BJ (cell line): ENCODE measurements at regions not wholly inside any gene's neighbourhood (a gene's known extent, or its start where the extent isn't known, plus 50 kb on each side); places are given as distances from the start of the nearest gene placed in this dataset.
A peak's percentile ranks its signal among the peaks of the same experiment; 100 is the strongest.

Source experiments
- CTCF ChIA-PET: fragments of 350-600 bp; formaldehyde crosslinking; extraction: SDS; loops from one replicate; lab custom pipeline; 2021; ENCODE audit warnings: antibody characterized with exemption, inconsistent platforms; lab: Yijun Ruan, JAX
- POLR2A ChIA-PET: fragments of 300-600 bp; sonication (Branson Sonifier 250); formaldehyde crosslinking; extraction: SDS; loops from one replicate; lab custom pipeline; 2021; ENCODE audit warnings: antibody characterized with exemption; lab: Charles Lee
- DNase-seq: peaks from one replicate; pipeline ENCODE4 v3.0.0-alpha.2; 2011; ENCODE audit warnings: low read depth
- H3K27me3 ChIP-seq: 2 replicates; pipeline ENCODE4 v1.6.0; 2011; ENCODE audit warnings: low read length; ENCODE audit not compliant: control insufficient read depth, insufficient read depth
- H3K36me3 ChIP-seq: 2 replicates; pipeline ENCODE4 v1.5.1; 2011; ENCODE audit warnings: low read length; ENCODE audit not compliant: control insufficient read depth, insufficient read depth
- H3K4me3 ChIP-seq: 2 replicates; pipeline ENCODE4 v1.5.1; 2011; ENCODE audit warnings: low read depth, mild to moderate bottlenecking, control low read depth, low read length
- TF ChIP-seq, protein P1 (sequence below): IDR thresholded peaks from 2 replicates; pipeline ENCODE4 v1.5.1; 2011; ENCODE audit warnings: low read depth, mild to moderate bottlenecking, control low read depth, inconsistent platforms, low read length, moderate library complexity; ENCODE audit not compliant: insufficient read depth

DNA sequence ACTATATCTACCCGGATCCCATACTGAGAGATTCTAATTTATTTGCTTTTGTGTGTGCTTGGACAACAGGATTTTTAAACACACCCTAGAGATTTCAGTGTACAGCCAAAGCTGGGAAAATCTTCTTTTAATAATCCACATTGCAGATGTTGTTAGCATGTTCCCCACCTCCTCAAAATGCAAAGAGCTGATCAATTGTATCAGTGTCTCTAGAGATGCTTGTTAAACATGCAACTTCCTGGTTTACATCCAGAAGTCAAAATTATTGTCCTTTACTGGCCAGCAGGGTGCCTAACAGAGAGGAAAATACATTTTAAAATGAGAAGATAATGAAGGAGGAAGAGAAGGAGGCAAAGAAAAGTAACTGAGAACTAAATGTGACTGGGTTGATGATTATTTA lies 793.3 kb downstream of the SEMA5A start:
- no peak for DNase-seq
- ChIA-PET CTCF (interaction anchor here (0.7 kb wide), 1 partner anchor 90 kb away, joined by 3 read pairs; no protein-coding TSS in a partner anchor), POLR2A (no interaction called here)
- Histone ChIP-seq H3K27me3 (no peaks in the 10 kb centered on the region), H3K4me3 (no peak overlapping the region), H3K36me3 (no peaks in the 10 kb centered on the region)
- TF ChIP-seq, protein P1, sequence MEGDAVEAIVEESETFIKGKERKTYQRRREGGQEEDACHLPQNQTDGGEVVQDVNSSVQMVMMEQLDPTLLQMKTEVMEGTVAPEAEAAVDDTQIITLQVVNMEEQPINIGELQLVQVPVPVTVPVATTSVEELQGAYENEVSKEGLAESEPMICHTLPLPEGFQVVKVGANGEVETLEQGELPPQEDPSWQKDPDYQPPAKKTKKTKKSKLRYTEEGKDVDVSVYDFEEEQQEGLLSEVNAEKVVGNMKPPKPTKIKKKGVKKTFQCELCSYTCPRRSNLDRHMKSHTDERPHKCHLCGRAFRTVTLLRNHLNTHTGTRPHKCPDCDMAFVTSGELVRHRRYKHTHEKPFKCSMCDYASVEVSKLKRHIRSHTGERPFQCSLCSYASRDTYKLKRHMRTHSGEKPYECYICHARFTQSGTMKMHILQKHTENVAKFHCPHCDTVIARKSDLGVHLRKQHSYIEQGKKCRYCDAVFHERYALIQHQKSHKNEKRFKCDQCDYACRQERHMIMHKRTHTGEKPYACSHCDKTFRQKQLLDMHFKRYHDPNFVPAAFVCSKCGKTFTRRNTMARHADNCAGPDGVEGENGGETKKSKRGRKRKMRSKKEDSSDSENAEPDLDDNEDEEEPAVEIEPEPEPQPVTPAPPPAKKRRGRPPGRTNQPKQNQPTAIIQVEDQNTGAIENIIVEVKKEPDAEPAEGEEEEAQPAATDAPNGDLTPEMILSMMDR: peak; percentile 20; the same call in 1 of the 2 replicates

DNA sequence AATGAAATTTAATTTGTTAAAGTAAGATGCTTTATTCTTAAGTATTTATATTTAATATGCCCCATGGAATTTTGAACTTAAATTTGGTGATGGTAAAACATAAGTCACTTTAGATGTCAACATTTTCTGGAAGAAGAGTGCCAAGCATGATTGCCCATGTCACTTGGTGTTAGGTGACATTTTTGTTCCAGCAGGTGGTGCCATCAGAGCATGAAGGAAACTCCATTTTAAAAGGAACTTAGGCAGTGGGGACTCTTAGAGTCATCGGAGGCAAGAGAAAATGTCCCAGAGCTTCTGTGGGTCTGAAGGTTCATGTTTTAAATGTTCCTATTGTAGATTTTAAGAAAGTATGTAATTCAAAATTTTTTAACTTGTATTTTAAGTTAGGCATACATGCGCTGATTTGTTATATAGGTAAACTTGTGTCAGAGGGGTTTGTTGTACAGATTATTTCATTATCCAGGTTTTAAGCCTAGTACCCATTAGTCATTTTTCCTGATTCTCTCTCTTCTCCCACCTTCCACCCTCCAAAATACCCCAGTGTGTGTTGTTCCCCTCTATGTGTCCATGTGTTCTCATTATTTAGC lies 789.3 kb downstream of the SEMA5A start:
- peak; percentile 10 for DNase-seq
- no peak overlapping the region for H3K4me3 ChIP-seq
- TF ChIP-seq, protein P1: peak; percentile 66
- no peaks in the 10 kb centered on the region for H3K36me3 ChIP-seq
- ChIA-PET POLR2A (no interaction called here), CTCF (interaction anchor here (0.6 to 3.8 kb wide), 13 partner anchors 8 to 958 kb away, joined by 3 to 23 read pairs (median 4); no protein-coding TSS in a partner anchor)
- H3K27me3 ChIP-seq: no peaks in the 10 kb centered on the region

DNA sequence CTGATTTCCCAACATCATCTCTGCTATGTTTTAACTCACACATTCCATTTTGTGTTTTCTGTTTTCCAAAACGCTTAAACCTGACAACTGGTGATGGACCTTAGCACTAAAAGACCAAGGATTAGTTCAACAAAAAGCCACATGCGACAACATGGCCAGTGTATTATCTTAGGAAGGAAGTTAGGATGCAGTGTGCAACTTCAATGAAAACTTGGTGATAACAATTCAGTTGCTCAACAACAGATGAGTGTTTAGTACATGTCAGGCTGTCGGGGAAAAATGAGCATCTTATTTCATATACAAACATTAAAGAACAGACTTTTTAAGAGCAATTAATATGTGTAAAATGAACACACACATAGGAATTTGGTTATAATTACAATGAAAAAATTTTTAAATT lies 780.0 kb downstream of the SEMA5A start:
- H3K36me3 ChIP-seq: no peaks in the 10 kb centered on the region; the same call in 1 of the 2 replicates
- POLR2A ChIA-PET: no interaction called here
- no peaks in the 10 kb centered on the region for H3K27me3 ChIP-seq
- CTCF ChIA-PET: interaction anchor here (0.9 kb wide), 1 partner anchor 9 kb away, joined by 4 read pairs; no protein-coding TSS in a partner anchor
- no peak overlapping the region for H3K4me3 ChIP-seq
- TF ChIP-seq, protein P1: no peak
- DNase-seq: no peak

DNA sequence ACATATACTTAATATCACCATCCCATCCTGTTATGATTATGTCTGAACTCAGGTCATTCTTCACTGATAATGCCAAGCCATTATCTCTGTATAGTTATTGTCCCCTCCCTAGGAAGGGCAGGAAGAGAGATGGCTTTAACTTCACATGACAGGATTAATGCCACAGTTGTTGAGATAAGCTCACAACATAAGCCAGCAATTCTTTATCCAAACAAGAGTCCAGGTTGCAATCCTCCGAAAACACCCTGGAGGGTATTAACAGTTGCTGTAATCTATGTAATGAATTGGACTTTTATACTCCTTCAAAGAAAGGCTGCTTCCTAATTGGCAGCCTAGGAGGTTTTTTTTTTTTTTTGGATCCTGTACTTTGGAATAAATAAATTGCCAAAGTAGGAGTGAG lies 779.4 kb downstream of the SEMA5A start:
- DNase-seq: no peak
- Histone ChIP-seq H3K4me3 (no peak overlapping the region), H3K27me3 (no peaks in the 10 kb centered on the region), H3K36me3 (no peaks in the 10 kb centered on the region; the same call in 1 of the 2 replicates)
- TF ChIP-seq, protein P1: no peak
- CTCF ChIA-PET: no interaction called here
- POLR2A ChIA-PET: no interaction called here

DNA sequence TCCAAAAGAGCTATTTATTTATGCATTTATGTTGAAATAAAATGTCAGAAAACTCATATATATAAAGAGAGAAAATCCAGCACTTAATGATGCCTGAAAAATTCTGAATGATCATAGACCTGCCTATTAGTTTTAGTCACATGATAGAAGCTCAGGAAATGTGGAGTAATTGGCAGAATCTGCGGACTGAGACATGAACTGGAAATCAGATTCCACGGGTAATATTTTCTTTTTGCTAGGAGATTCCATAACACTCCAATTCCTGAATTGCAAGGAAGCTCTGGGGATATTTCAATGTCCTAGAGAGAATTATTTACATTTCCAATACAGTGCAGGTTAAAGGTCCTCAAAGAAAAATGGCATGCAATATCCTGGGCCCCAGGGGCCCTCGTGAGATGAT lies 778.8 kb downstream of the SEMA5A start:
- Histone ChIP-seq H3K4me3 (no peak overlapping the region), H3K27me3 (no peaks in the 10 kb centered on the region), H3K36me3 (no peaks in the 10 kb centered on the region; the same call in 1 of the 2 replicates)
- ChIA-PET POLR2A (no interaction called here), CTCF (interaction anchor here (0.5 kb wide), 1 partner anchor 9 kb away, joined by 3 read pairs; no protein-coding TSS in a partner anchor)
- TF ChIP-seq, protein P1: no peak
- no peak for DNase-seq
